C4-2B (cell line): ENCODE measurements at regions not wholly inside any gene's neighbourhood (a gene's known extent, or its start where the extent isn't known, plus 50 kb on each side); places are given as distances from the start of the nearest gene placed in this dataset.

Source experiments
- ZFX ChIP-seq: fragments of 450-650 bp; IDR thresholded peaks from 2 replicates; pipeline ENCODE4 v1.6.1; 2017
- TF ChIP-seq, protein P1 (sequence below): fragments of 450-650 bp; conservative IDR thresholded peaks from 2 replicates; pipeline ENCODE4 v1.5.1; 2017; ENCODE audit warnings: mild to moderate bottlenecking

DNA sequence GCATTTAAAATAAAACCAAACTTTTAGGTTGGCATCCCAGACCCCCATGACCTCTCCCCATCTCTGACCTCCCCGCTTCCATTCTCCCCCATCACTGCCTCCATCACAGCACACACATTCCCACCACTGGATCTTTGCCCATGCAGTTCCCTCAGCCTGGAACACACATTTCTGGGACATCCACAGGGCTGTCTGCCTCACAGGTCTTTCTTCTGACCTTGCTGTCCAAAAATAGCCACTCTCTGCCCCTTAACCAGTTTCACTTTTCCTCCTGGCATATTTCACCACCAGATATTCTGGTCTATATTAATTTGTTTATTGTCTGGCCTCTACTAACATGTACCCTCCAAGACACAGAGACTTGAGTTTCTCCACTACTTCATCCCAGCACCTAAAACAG, 75.2 kb upstream of the PRDM11 start:
- TF ChIP-seq, protein P1, sequence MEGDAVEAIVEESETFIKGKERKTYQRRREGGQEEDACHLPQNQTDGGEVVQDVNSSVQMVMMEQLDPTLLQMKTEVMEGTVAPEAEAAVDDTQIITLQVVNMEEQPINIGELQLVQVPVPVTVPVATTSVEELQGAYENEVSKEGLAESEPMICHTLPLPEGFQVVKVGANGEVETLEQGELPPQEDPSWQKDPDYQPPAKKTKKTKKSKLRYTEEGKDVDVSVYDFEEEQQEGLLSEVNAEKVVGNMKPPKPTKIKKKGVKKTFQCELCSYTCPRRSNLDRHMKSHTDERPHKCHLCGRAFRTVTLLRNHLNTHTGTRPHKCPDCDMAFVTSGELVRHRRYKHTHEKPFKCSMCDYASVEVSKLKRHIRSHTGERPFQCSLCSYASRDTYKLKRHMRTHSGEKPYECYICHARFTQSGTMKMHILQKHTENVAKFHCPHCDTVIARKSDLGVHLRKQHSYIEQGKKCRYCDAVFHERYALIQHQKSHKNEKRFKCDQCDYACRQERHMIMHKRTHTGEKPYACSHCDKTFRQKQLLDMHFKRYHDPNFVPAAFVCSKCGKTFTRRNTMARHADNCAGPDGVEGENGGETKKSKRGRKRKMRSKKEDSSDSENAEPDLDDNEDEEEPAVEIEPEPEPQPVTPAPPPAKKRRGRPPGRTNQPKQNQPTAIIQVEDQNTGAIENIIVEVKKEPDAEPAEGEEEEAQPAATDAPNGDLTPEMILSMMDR = no peak
- TF ChIP-seq ZFX = no peak
